ENCODE measurements at regions not wholly inside any gene's neighbourhood (a gene's known extent, or its start where the extent isn't known, plus 50 kb on each side); places are given as distances from the start of the nearest gene placed in this dataset.

DNA sequence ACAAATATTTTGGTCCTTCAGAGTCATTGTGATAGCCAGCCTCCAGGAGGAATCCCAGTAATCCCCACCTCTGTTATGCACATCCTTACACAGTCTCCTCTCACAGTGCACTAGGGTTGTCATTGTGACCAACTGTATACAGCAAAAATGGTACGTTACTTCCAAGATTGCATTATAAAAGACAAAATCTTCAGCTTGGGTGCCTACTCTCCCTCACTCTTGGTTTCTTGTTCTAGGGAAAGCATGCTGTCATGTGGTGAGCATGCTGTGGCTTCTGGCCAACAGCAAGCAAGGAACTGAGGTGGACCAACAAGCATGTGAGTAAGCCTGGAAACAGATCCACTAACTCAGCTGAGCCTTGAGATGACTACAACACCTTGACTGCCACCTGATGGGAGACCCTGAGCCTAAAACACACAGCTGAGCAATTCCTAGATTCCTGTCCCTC lies 130.1 kb upstream of the DST start:
- Mint-ChIP-seq H3K27ac (no peak overlapping the region), H3K4me1 (peaks cover 4% of the 10 kb centered on the region), H3K36me3 (no peaks in the 10 kb centered on the region), H3K4me3 (no peak overlapping the region), H3K27me3 (ENCODE audit: low read depth in 3 of 3) (peaks cover 0 to 3% (median 0%) of the 10 kb centered on the region in 3 donors), H3K9me3 (peaks cover 0 to 2% (median 0%) of the 10 kb centered on the region in 7 donors)
- Histone ChIP-seq H3K27ac (ENCODE audit: low read depth in 1 of 2, low read length in 2 of 2) (no peak overlapping the region), H3K9me3 (replicated peaks in 1 of 2; ENCODE audit: control insufficient read depth in 1 of 2, insufficient read depth in 1 of 2, low read length in 2 of 2) (no peaks in the 10 kb centered on the region), H3K79me2 (ENCODE audit: insufficient read depth, low read length) (no peaks in the 10 kb centered on the region), H3K4me1 (ENCODE audit: control insufficient read depth in 1 of 2, insufficient read depth in 2 of 2, low read length in 2 of 2) (no peaks in the 10 kb centered on the region), H3K27me3 (ENCODE audit: control insufficient read depth in 2 of 2, insufficient read depth in 2 of 2, low read length in 2 of 2) (no peaks in the 10 kb centered on the region), H3K9ac (ENCODE audit: insufficient read depth, low read length, poor library complexity, severe bottlenecking) (no peak overlapping the region), H3K4me2 (replicated peaks; ENCODE audit: extremely low read depth, low read length, poor library complexity, severe bottlenecking) (no peak overlapping the region), H4K20me1 (ENCODE audit: insufficient read depth, low read length) (no peaks in the 10 kb centered on the region), H3K4me3 (replicated peaks in 1 of 3; ENCODE audit: low read depth in 2 of 3, low read length in 3 of 3) (no peak overlapping the region), H2AFZ (ENCODE audit: insufficient read depth, low read depth, low read length, poor library complexity, severe bottlenecking) (no peak overlapping the region), H3K36me3 (replicated peaks in 1 of 2; ENCODE audit: control insufficient read depth in 1 of 2, insufficient read depth in 2 of 2, low read length in 2 of 2) (no peaks in the 10 kb centered on the region)
- TF ChIP-seq CTCF (IDR thresholded peaks at IDR 0.05) = no peak
- intact Hi-C loops (cut with micrococcal nuclease) = no loop called here
- no CpG with 5 or more reads among the region's 1 CpG for WGBS (ENCODE audit: insufficient coverage)
- DNase-seq = no peak

DNA sequence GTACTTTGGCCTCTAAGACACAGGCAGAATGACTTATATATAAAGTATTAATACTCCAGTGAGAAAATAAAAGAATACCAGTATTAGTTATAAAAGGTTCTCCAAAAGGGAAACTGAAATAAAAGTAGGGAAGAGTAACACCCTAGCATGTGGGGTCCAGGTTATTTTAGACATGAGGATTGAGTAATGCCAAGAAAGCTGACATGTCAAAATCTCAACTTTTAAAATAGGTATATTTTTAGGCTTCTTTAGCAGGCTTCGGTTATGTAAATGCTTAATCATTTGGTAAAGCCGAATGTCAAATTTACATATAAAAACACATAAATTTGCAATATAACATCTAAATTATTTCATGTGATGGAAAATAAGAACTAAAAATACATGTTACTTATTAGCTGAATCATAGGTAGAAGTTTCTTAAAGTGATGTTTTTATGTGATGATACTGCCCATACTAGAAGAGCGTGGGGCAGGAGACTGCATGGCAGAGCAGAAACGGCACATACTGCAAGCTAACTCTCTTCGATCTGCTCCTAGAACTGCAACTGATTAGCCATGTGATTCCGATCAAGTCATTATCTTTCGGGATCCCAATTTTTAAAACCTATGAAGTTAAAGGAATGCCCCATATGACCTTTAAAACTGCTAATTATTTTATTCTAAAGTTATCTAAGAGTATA lies 129.4 kb upstream of the DST start:
- H2AFZ ChIP-seq (ENCODE audit: insufficient read depth, low read depth, low read length, poor library complexity, severe bottlenecking) = no peak overlapping the region
- Mint-ChIP-seq H3K4me3 (no peak overlapping the region), H3K4me1 (peaks cover 4% of the 10 kb centered on the region), H3K36me3 (no peaks in the 10 kb centered on the region), H3K9me3 (peaks cover 0 to 2% (median 0%) of the 10 kb centered on the region in 7 donors), H3K27me3 (ENCODE audit: low read depth in 3 of 3) (peaks cover 0 to 4% (median 0%) of the 10 kb centered on the region in 3 donors), H3K27ac (no peak overlapping the region)
- no peaks in the 10 kb centered on the region for H3K4me1 ChIP-seq (ENCODE audit: control insufficient read depth in 1 of 2, insufficient read depth in 2 of 2, low read length in 2 of 2)
- no peaks in the 10 kb centered on the region for H3K36me3 ChIP-seq (replicated peaks in 1 of 2; ENCODE audit: control insufficient read depth in 1 of 2, insufficient read depth in 2 of 2, low read length in 2 of 2)
- H3K9ac ChIP-seq (ENCODE audit: insufficient read depth, low read length, poor library complexity, severe bottlenecking) = no peak overlapping the region
- H3K4me3 ChIP-seq (replicated peaks in 1 of 3; ENCODE audit: low read depth in 2 of 3, low read length in 3 of 3) = no peak overlapping the region
- H3K79me2 ChIP-seq (ENCODE audit: insufficient read depth, low read length) = no peaks in the 10 kb centered on the region
- TF ChIP-seq CTCF (IDR thresholded peaks at IDR 0.05) = no peak
- intact Hi-C loops (cut with micrococcal nuclease) = no loop called here
- WGBS (ENCODE audit: insufficient coverage) = 100% methylated on average over 3 of the region's 7 CpGs
- H4K20me1 ChIP-seq (ENCODE audit: insufficient read depth, low read length) = no peaks in the 10 kb centered on the region
- no peaks in the 10 kb centered on the region for H3K9me3 ChIP-seq (replicated peaks in 1 of 2; ENCODE audit: control insufficient read depth in 1 of 2, insufficient read depth in 1 of 2, low read length in 2 of 2)
- DNase-seq = no peak
- H3K4me2 ChIP-seq (replicated peaks; ENCODE audit: extremely low read depth, low read length, poor library complexity, severe bottlenecking) = no peak overlapping the region
- no peaks in the 10 kb centered on the region for H3K27me3 ChIP-seq (ENCODE audit: control insufficient read depth in 2 of 2, insufficient read depth in 2 of 2, low read length in 2 of 2)
- H3K27ac ChIP-seq (ENCODE audit: low read depth in 1 of 2, low read length in 2 of 2) = no peak overlapping the region
